Prostate gland (tissue), 2 donors: ENCODE measurements at regions not wholly inside any gene's neighbourhood (a gene's known extent, or its start where the extent isn't known, plus 50 kb on each side); places are given as distances from the start of the nearest gene placed in this dataset.

ENCODE experiments used
- DNase-seq: peaks from one replicate; pipeline ENCODE4 v3.0.0-alpha.2; 2019; ENCODE audit warnings: low spot score
- H3K27ac ChIP-seq, 2 donors: fragments of 200-600 bp; sonication (generic); 2 replicates each; pipeline ENCODE4 v1.5.1; 2017 to 2019
- H3K27me3 ChIP-seq: fragments of 200-600 bp; sonication (generic); replicated peaks from 2 replicates; pipeline ENCODE4 v1.5.1; 2019; ENCODE audit not compliant: insufficient read depth
- H3K36me3 ChIP-seq, 2 donors: fragments of 200-600 bp; sonication (generic); 1 replicate in 1 of 2; 2 replicates in 1 of 2; pipeline versions ENCODE4 v1.5.1 to v1.8.1; 2017 to 2019
- H3K4me1 ChIP-seq: fragments of 200-600 bp; sonication (generic); replicated peaks from 2 replicates; pipeline ENCODE4 v1.5.1; 2019
- H3K4me3 ChIP-seq, 2 donors: fragments of 200-600 bp; sonication (generic); 2 replicates each; pipeline ENCODE4 v1.5.1; 2017 to 2019
- H3K9me3 ChIP-seq: fragments of 200-600 bp; sonication (generic); 2 replicates; pipeline ENCODE4 v1.5.1; 2017
- CTCF ChIP-seq, 4 experiments: fragments of 200-600 bp in 2 of 4; fragments of 450-650 bp in 2 of 4; sonication (generic) in 2 of 4; IDR thresholded peaks; 1 replicate in 3 of 4; 2 replicates in 1 of 4; pipeline ENCODE4 v1.5.1; 2016 to 2019; ENCODE audit warnings: antibody characterized with exemption in 4 of 4, mild to moderate bottlenecking in 2 of 4, moderate library complexity in 2 of 4
- POLR2A ChIP-seq: fragments of 450-650 bp; IDR thresholded peaks from one replicate; pipeline ENCODE4 v1.6.1; 2016; ENCODE audit warnings: antibody characterized with exemption, mild to moderate bottlenecking
- POLR2AphosphoS5 ChIP-seq: sonication (generic); formaldehyde crosslinking; IDR thresholded peaks from one replicate; pipeline ENCODE4 v1.6.1; 2017; ENCODE audit warnings: antibody characterized with exemption
- WGBS: methylation state at CpG from one replicate; pipeline ENCODE4 v1.1.5; 2018; 5-methylcytosine and 5-hydroxymethylcytosine counted together
- intact Hi-C: fragments of 100-400 bp; cut with DNase I; formaldehyde crosslinking; loops from one replicate; pipeline ENCODE4 v1.14.2; 2022

GRCh38 chr12:24015833-24016160, 66.3 kb upstream of the SOX5 start:
- intact Hi-C loops, result no loop called here
- no peak for DNase-seq

DNA sequence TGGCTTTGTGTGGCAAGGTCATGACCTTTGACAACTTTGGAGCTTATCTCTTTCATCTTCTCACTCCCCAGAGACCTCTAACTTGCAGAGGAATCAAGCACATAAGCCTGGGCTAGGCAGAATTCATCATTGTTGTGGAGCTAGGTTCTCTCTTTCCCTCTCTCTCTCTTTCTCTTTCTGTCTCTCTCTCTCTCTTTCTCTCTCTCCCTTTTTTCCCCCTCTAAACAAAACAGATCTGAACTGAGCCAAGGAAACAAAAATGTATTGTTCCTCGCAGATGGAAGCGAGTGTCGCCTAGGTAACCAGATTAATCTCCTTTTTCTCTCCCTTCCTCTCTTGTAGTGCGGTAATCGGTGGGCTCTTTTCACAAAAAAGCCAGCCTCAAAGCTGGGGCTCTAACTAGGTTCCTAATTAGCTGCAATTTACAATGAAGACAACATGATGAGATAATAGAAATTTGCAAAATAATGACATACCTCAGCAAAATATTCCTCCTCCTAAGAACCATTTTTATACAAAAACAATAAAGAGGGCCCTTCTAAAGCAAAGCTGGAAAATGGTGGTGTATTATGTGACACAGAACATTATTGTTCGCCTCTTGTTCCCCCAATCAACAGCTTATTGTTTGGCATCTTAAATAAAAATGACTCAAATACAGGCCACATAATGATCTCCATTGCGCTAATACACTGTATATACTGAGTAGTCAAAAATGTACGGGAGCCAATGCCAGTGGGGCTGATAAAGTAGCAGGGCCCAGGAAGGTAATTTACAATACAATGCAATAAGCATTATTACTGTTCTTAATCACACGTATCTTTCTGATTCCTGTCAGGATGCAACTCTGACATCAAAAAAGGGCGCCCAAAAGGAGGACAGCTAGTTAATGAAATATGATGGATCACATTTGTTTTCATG, 65.7 kb upstream of the SOX5 start:
- no peak overlapping the region for H3K27ac ChIP-seq
- no peak overlapping the region for H3K4me3 ChIP-seq
- H3K4me1 ChIP-seq, result no peaks in the 10 kb centered on the region
- no peaks in the 10 kb centered on the region for H3K36me3 ChIP-seq
- intact Hi-C loops, result no loop called here
- H3K9me3 ChIP-seq, result no peaks in the 10 kb centered on the region
- TF ChIP-seq POLR2A (no peak), CTCF (IDR thresholded peaks at IDR 0.05) (no peak), POLR2AphosphoS5 (no peak)
- WGBS, result 82% methylated on average over 10 of the region's 10 CpGs
- H3K27me3 ChIP-seq, result no peaks in the 10 kb centered on the region
- DNase-seq, result no peak

More at GRCh38 chr12:24015833-24016160, 66.3 kb upstream of the SOX5 start:
- Histone ChIP-seq H3K4me1 (no peaks in the 10 kb centered on the region), H3K9me3 (no peaks in the 10 kb centered on the region), H3K36me3 (no peaks in the 10 kb centered on the region), H3K27ac (no peak overlapping the region), H3K27me3 (no peaks in the 10 kb centered on the region), H3K4me3 (no peak overlapping the region)
- TF ChIP-seq POLR2AphosphoS5, result no peak
- TF ChIP-seq CTCF (IDR thresholded peaks at IDR 0.05), result no peak
- TF ChIP-seq POLR2A, result no peak
- 96% methylated on average over 2 of the region's 2 CpGs for WGBS

DNA sequence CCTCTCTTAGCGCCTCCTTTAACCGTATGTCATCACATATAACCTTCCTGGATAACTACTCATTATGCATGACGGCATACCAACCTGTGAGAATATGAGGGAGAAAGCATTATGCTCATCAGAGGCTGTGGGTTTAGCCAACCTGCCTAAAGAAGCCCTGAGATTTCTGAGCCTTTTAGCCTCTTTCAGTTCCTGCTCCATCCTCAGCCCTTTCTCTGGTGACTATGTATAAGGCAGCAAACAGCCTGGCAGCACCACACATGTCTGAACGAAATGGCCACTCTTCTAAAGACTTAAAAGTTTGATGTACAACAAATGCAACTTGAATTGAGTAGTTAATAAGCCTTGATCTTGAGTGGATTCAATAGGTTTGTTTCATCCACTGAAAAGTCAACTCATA, 64.8 kb upstream of the SOX5 start:
- TF ChIP-seq POLR2AphosphoS5 (no peak), POLR2A (no peak), CTCF (IDR thresholded peaks at IDR 0.05) (no peak)
- H3K9me3 ChIP-seq, result no peaks in the 10 kb centered on the region
- no peaks in the 10 kb centered on the region for H3K4me1 ChIP-seq
- no peak for DNase-seq
- H3K27me3 ChIP-seq, result no peaks in the 10 kb centered on the region
- H3K4me3 ChIP-seq, result no peak overlapping the region
- intact Hi-C loops, result no loop called here
- no peak overlapping the region for H3K27ac ChIP-seq
- 93% methylated on average over 4 of the region's 4 CpGs for WGBS
- no peaks in the 10 kb centered on the region for H3K36me3 ChIP-seq

GRCh38 chr12:24012528-24012927, 63.1 kb upstream of the SOX5 start:
- DNase-seq, result no peak
- no peaks in the 10 kb centered on the region for H3K27me3 ChIP-seq
- no peaks in the 10 kb centered on the region for H3K4me1 ChIP-seq
- WGBS, result 93% methylated on average over 1 of the region's 1 CpG
- no peak overlapping the region for H3K27ac ChIP-seq
- H3K9me3 ChIP-seq, result no peaks in the 10 kb centered on the region
- intact Hi-C loops, result no loop called here
- H3K36me3 ChIP-seq, result no peaks in the 10 kb centered on the region
- H3K4me3 ChIP-seq, result no peak overlapping the region
- TF ChIP-seq POLR2AphosphoS5 (no peak), CTCF (IDR thresholded peaks at IDR 0.05) (peak in 1 of 4 experiments; percentile 7)

DNA sequence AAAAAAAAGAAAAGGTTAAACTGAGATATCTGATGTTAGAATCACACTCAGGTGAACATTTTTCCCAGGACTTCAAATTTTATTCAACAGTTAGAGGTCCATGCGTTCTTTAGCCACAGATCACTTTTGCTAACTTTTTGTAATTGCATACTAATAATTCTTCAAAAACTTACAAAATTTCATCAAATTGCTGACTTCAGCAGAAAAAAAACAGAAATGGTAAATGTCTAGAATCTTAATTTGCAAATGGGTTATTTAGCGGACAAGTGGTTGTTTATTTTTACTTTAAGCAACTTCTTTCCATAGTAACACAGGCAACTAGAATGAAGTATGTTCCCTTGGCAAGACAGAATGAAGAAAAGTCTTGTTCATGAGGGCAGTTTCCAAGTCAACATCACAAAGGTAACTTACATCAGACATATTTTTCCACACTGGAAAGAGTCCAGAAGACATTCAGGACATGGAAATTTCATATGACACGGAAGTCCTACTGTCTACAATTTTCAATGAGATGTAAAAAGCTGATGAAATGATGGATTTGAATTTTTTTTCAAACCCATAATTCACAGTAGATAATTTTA, 62.5 kb upstream of the SOX5 start:
- Histone ChIP-seq H3K27me3 (no peaks in the 10 kb centered on the region), H3K9me3 (no peaks in the 10 kb centered on the region), H3K4me3 (no peak overlapping the region), H3K4me1 (no peaks in the 10 kb centered on the region), H3K27ac (no peak overlapping the region), H3K36me3 (no peaks in the 10 kb centered on the region)
- 97% methylated on average over 3 of the region's 3 CpGs for WGBS
- TF ChIP-seq POLR2AphosphoS5, result no peak
- TF ChIP-seq POLR2A, result no peak
- no peak for TF ChIP-seq CTCF (IDR thresholded peaks at IDR 0.05)
- intact Hi-C loops, result no loop called here
- DNase-seq, result no peak
